ENCODE measurements at regions not wholly inside any gene's neighbourhood (a gene's known extent, or its start where the extent isn't known, plus 50 kb on each side); places are given as distances from the start of the nearest gene placed in this dataset.

- TF ChIP-seq ZNF462 (CRISPR knock-in tag; IDR thresholded peaks at IDR 0.05) (no peak), CTCF (conservative IDR thresholded peaks at IDR 0.05; ENCODE audit: low read depth in 2 of 2) (no peak), ZNF114 (CRISPR knock-in tag; IDR thresholded peaks at IDR 0.05) (no peak), ZNF331 (CRISPR knock-in tag; IDR thresholded peaks at IDR 0.05; ENCODE audit: low read depth) (no peak), EZH2phosphoT487 (IDR thresholded peaks at IDR 0.05; ENCODE audit: unreplicated experiment) (no peak)
Observed at GRCh38 chr6:78489874-78490273, 377.5 kb upstream of the IRAK1BP1 start (continued).

- Mint-ChIP-seq H3K27me3 (ENCODE audit: insufficient read depth, low read depth, poor library complexity) (no peaks in the 10 kb centered on the region), H3K9me3 (no peaks in the 10 kb centered on the region), H3K4me1 (peaks cover 17% of the 10 kb centered on the region; the same call in 2 of the 3 replicates), H3K4me3 (no peak overlapping the region), H3K36me3 (ENCODE audit: low read depth) (no peaks in the 10 kb centered on the region), H3K27ac (peak overlapping the region; percentile 65)
- Histone ChIP-seq H3K27me3 (ENCODE audit: insufficient read depth) (no peaks in the 10 kb centered on the region), H3K36me3 (ENCODE audit: insufficient read depth) (no peaks in the 10 kb centered on the region), H3K79me2 (replicated peaks; ENCODE audit: insufficient read depth) (no peaks in the 10 kb centered on the region), H2AFZ (0 out of 2 replicates have a peak overlapping the region, but pooled peaks have one; percentile 20), H3K9me2 (ENCODE audit: insufficient read depth) (no peaks in the 10 kb centered on the region), H4K20me1 (replicated peaks; ENCODE audit: insufficient read depth) (no peaks in the 10 kb centered on the region), H3K4me1 (ENCODE audit: insufficient read depth) (peaks cover 10% of the 10 kb centered on the region; the same call in 1 of the 2 replicates), H3F3A (replicated peaks; ENCODE audit: low read depth) (no peaks in the 10 kb centered on the region), H3K4me3 (no peak overlapping the region), H3K4me2 (no peak overlapping the region), H3K27ac (ENCODE audit: low read depth) (no peak overlapping the region)
- ATAC-seq, result no peak
- DNase-seq (ENCODE audit: low spot score), result no peak
- no peak for TF ChIP-seq JUNB (IDR thresholded peaks at IDR 0.05; ENCODE audit: unreplicated experiment)
- no peak for TF ChIP-seq EZH2 (IDR thresholded peaks at IDR 0.05; ENCODE audit: low read depth, unreplicated experiment)
- no peak for TF ChIP-seq POLR2AphosphoS5 (IDR thresholded peaks at IDR 0.05; ENCODE audit: low read depth)
- no peak for TF ChIP-seq ZNF331 (CRISPR knock-in tag; IDR thresholded peaks at IDR 0.05; ENCODE audit: low read depth)
- no peak for TF ChIP-seq NANOG (IDR thresholded peaks at IDR 0.05; ENCODE audit: borderline replicate concordance)
- TF ChIP-seq CREB1 (CRISPR knock-in tag; IDR thresholded peaks at IDR 0.05; ENCODE audit: low read depth), result no peak
- TF ChIP-seq EZH2phosphoT487 (IDR thresholded peaks at IDR 0.05; ENCODE audit: unreplicated experiment), result no peak
- no peak for TF ChIP-seq REST (IDR thresholded peaks at IDR 0.05; ENCODE audit: unreplicated experiment)
- TF ChIP-seq ETS1 (IDR thresholded peaks at IDR 0.05), result no peak
Observed at GRCh38 chr6:78492351-78493017, 374.9 kb upstream of the IRAK1BP1 start.

Data from GM23338 (cell line).